LNCaP clone FGC (cell line): ENCODE measurements at regions not wholly inside any gene's neighbourhood (a gene's known extent, or its start where the extent isn't known, plus 50 kb on each side); places are given as distances from the start of the nearest gene placed in this dataset.

Experiments used
- DNase-seq: peaks from one replicate; pipeline ENCODE4 v3.0.0-alpha.2; 2011; ENCODE audit warnings: low read depth
- H3K4me3 ChIP-seq: 2 replicates; pipeline ENCODE4 v1.5.1; 2011; ENCODE audit warnings: mild to moderate bottlenecking, low read depth, low read length, control low read depth
- CTCF ChIP-seq: IDR thresholded peaks from 2 replicates; pipeline ENCODE4 v1.5.1; 2012; ENCODE audit warnings: mild to moderate bottlenecking; ENCODE audit not compliant: control insufficient read depth, insufficient read depth; ENCODE audit errors: extremely low read depth

GRCh38 chr2:20925265-20925889 lies 102.5 kb upstream of the LDAH start:
- no peak for DNase-seq
- H3K4me3 ChIP-seq = no peak overlapping the region
- TF ChIP-seq CTCF = no peak

GRCh38 chr2:20919297-20919800 lies 96.4 kb upstream of the LDAH start:
- no peak overlapping the region for H3K4me3 ChIP-seq
- no peak for DNase-seq
- no peak for TF ChIP-seq CTCF

- DNase-seq = no peak
- H3K4me3 ChIP-seq = no peak overlapping the region
- no peak for TF ChIP-seq CTCF
These were observed 95.0 kb upstream of the LDAH start for GRCh38 chr2:20917719-20918572.

- DNase-seq = no peak
- TF ChIP-seq CTCF = no peak
- no peak overlapping the region for H3K4me3 ChIP-seq
These were observed 94.4 kb upstream of the LDAH start for GRCh38 chr2:20917287-20917660.

GRCh38 chr2:20916604-20917286 lies 93.8 kb upstream of the LDAH start:
- H3K4me3 ChIP-seq = no peak overlapping the region
- no peak for DNase-seq
- TF ChIP-seq CTCF = peak; percentile 74

- H3K4me3 ChIP-seq = no peak overlapping the region
- no peak for TF ChIP-seq CTCF
- DNase-seq = no peak
These were observed 92.4 kb upstream of the LDAH start for GRCh38 chr2:20915271-20915670.
